22Rv1 (cell line): ENCODE measurements at regions not wholly inside any gene's neighbourhood (a gene's known extent, or its start where the extent isn't known, plus 50 kb on each side); places are given as distances from the start of the nearest gene placed in this dataset.

Experiments used
- H3K27ac ChIP-seq: fragments of 450-650 bp; 2 replicates; pipeline ENCODE4 v1.5.1; 2017
- ZFX ChIP-seq: fragments of 450-650 bp; IDR thresholded peaks from 2 replicates; pipeline ENCODE4 v1.6.1; 2017; ENCODE audit warnings: antibody characterized with exemption, borderline replicate concordance
- TF ChIP-seq, protein P1 (sequence below): fragments of 450-650 bp; IDR thresholded peaks from 2 replicates; pipeline ENCODE4 v1.5.1; 2017; ENCODE audit warnings: mild to moderate bottlenecking

DNA sequence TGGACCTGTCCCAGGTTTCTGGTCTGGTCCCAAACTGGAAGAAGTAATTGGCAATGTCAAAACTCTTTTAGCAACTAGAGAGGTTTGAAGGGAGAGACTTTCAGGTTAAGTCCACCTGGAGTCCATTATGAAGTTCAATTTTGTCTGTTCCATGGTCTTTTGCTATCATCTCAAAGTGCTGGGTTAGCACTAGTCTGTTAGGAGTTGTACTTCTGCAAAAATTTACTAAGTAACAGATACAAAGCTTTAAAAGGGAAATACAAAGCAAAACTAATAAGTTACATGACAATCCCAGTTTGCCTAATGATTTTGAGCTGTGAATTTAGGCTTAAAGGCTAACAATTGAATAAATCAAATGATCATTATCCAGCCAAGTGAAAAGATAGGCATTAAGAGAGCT lies 643.9 kb downstream of the C12orf50 start:
- H3K27ac ChIP-seq, result no peak overlapping the region
- no peak for TF ChIP-seq ZFX
- TF ChIP-seq, protein P1, sequence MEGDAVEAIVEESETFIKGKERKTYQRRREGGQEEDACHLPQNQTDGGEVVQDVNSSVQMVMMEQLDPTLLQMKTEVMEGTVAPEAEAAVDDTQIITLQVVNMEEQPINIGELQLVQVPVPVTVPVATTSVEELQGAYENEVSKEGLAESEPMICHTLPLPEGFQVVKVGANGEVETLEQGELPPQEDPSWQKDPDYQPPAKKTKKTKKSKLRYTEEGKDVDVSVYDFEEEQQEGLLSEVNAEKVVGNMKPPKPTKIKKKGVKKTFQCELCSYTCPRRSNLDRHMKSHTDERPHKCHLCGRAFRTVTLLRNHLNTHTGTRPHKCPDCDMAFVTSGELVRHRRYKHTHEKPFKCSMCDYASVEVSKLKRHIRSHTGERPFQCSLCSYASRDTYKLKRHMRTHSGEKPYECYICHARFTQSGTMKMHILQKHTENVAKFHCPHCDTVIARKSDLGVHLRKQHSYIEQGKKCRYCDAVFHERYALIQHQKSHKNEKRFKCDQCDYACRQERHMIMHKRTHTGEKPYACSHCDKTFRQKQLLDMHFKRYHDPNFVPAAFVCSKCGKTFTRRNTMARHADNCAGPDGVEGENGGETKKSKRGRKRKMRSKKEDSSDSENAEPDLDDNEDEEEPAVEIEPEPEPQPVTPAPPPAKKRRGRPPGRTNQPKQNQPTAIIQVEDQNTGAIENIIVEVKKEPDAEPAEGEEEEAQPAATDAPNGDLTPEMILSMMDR, result no peak

DNA sequence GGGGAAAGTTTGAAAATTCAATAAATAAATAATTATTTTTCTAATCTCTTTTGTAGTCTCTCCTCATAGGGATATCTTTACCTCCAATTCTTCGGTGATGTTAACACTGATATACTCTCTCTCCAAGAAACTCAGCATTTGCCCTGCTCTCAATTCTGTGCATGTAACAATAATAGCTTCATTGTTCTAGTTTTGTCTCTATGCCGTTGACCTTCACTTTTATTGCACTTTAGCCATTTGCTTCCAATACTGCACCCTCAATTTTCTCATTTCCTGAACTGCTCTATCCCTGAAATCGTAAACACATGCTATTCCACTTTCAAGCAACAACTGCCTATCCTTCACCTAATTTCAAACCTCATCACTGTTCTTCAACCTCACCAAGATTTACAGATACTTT lies 645.0 kb downstream of the C12orf50 start:
- TF ChIP-seq, protein P1, result no peak
- H3K27ac ChIP-seq, result no peak overlapping the region

DNA sequence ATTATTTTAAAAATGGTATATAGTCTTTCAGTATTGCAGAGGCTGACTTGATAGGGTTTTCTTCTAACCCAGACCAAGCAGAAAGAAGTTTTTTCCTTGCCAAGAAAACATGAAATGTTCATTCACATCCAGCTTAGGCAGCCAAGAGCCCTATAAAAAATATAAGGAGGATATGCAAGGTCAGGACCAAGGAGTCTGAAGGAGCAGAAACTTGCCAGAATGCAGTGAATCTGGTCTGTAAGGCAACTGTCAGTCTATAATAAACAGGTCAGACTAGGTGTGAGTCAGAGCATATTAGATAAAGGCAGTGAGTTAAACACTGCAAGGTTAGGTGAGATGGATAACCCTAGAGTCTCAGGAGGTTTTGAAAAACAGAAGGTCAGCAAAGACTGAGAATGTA lies 645.5 kb downstream of the C12orf50 start:
- TF ChIP-seq ZFX, result no peak
- TF ChIP-seq, protein P1, result no peak
- H3K27ac ChIP-seq, result no peak overlapping the region

DNA sequence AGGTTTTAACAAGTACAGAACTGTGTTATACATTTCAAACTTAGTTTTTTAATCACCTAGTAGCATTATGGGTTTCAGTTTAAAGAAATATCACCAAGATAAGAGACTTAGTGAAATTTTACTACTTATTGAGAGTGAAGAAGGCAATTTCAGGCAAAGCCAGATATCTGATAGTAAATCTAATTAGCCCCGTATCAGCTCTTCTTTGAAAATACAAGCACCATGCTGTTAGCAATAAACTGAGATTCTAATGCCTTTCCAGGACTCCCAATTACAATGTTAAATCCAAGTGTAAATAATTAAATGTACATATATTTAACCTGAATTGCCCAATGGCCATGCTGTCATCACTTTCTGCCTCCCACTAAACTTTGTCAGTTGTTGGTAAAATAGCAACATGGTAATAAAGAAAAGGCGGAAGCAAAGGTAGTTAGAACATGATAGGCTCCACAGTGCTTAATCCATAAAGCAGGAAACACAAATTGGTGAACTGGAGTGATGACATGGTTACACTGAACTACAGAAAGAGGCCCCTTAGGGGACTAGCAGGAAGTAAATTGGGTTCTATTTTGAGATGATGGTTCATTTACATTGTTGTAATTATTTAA lies 646.1 kb downstream of the C12orf50 start:
- no peak overlapping the region for H3K27ac ChIP-seq
- TF ChIP-seq, protein P1, result no peak
- no peak for TF ChIP-seq ZFX

DNA sequence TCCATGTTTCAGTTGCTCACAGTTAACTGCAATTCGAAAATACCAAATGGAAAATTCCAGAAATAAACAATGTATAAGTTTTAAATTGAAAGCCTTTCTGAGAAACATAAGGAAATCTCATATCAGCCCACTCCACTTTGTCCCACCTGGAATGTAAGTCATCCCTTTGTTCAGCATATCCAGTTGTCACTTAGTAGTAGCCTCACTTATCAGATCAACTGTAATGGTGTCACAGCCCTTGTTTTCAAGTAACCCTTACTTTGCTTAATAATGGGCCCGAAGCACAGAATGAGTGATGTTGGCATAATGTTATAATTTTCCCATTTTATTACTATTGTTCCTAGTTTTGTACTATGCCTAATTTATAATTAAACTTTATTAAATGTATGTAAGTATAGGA lies 646.8 kb downstream of the C12orf50 start:
- no peak for TF ChIP-seq ZFX
- TF ChIP-seq, protein P1, result no peak
- no peak overlapping the region for H3K27ac ChIP-seq

DNA sequence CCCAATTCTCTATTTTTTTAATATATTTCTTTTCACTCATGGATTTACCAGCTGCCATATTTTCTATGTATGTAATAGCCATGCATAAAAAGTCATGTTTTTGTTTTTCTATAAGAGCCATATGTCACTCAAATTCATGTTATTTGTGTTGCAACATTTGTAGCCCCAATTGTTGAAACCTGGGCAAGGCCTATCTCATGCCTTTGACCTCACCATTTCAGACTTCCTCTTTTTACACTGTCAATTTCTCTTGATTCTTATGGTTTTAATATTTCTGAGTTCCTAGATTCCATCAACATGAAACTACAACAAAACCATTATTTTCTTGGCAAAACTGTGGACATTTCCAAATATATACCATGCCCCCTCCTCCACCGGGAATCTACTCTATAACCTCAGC lies 647.5 kb downstream of the C12orf50 start:
- TF ChIP-seq ZFX, result no peak
- TF ChIP-seq, protein P1, result no peak
- no peak overlapping the region for H3K27ac ChIP-seq

DNA sequence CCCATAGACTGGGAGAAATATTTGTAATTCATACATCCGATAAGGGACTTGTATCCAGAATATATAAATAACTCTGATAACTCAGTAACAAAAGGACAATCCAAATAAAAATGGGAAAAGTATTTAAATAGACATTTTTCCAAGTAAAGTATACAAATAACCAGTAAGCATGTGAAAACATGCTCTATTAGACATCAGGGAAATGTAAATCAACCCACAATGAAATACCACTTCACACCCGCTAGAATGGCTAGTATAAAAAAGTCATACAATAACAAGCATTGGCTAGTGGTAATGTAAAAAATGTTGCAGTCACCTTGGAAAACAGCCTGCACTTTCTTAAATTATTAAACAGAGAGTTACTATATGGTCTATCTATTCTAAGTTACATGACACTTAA lies 650.7 kb downstream of the C12orf50 start:
- H3K27ac ChIP-seq, result no peak overlapping the region
- TF ChIP-seq ZFX, result no peak
- TF ChIP-seq, protein P1, result no peak
